HG03460 (cell line): ENCODE measurements at regions not wholly inside any gene's neighbourhood (a gene's known extent, or its start where the extent isn't known, plus 50 kb on each side); places are given as distances from the start of the nearest gene placed in this dataset.

Source experiments
- ATAC-seq: cut with Tn5 transposase; IDR thresholded peaks from one replicate; pipeline ENCODE4 v1.9.1; 2021; ENCODE audit not compliant: unreplicated experiment

DNA sequence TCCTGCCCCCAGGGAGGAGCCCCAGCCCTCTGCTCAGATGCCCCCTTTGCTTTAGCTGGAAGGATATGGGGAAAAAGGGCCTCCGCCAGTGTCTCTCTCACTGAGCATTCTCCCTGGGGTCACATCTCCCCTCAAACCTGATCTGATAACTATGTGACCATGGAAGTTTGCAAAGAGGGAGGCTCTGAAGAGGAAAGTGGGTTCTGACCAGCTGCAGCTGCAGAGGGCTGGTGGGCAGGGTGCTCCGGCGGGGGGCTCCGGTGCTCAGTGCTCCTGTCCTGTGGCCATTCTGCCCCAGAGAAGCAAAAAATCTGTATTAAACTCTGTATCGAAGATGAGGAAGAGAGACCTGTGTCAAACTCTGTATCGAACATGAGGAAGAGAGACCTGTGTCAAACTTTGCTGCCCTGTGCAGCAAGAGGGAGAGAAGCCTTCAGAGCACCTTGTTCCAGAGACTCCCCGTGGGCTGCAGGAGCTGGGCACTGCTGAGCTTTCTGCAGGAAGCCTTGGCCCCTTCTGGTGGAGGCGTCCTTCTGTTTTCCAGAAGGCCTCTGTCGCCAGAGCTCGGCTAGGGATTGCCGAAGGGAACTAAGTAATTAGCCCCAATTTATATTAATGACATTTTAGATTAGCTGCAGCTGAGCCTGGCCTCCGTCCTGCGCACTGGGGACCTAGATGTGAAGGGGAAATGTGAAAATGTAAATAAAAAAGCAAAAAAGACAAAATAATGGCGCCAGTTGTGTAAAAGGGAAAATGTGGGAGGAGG lies 186.2 kb upstream of the C1orf174 start:
- ATAC-seq: no peak

DNA sequence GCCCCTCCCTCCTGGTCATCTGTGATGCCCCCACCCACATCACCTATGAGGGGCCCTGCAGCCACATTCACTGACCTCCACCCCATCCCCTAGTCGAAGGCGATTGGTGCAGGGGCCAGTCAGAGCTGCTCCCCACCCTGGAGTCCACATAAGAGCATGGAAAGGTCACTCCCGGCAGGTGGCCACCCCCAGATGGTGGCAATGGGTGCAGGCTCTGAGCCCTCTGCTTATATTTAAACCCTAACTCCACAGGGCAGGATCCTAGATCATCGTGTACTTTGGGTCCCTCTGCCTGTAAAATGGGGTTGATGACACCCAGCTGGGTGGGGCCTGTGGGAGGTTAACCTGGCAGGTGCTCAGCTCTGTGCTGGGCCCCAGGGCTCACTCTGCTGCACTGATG lies 186.8 kb upstream of the C1orf174 start:
- ATAC-seq: no peak

DNA sequence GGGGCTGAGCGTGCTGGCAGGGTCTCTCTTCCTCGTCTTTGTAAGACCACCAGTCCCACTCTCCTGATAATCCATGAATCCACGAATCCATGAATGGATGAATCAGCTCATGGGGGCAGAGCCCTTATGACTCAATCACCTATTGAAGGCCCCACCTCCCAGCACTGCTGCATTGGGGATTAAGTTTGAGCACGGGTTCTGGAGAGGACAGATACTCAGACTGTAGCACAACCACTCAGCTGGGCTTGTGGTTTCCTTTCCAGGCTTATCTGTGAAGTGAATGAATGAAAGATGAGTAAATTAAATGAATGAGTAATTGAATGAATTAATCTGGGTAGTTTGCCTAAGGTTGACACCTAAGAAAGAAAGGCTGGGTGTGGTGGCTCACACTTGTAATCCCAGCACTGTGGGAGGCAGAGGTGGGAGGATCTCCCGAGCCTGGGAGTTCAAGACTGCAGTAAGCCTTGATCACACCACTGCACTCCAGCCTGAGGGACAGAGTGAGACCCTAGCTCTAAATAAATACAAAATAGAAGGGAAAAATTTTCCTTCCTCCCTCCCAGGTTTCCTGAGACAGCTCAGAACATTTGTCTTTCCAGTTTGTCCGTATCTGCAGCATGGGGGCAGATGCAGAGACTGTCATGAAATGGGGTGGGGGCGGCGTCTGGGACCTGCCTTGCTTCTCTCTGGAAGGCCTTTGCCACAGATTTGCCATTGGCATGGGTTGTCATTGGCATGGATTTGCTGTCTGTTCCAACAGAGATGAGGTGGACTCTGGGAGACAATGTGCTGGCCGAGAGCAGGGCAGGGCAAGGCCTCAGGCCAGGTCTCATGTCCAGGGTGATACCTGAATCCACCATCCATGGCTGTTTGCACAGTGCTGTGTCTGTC lies 187.7 kb upstream of the C1orf174 start:
- no peak for ATAC-seq

DNA sequence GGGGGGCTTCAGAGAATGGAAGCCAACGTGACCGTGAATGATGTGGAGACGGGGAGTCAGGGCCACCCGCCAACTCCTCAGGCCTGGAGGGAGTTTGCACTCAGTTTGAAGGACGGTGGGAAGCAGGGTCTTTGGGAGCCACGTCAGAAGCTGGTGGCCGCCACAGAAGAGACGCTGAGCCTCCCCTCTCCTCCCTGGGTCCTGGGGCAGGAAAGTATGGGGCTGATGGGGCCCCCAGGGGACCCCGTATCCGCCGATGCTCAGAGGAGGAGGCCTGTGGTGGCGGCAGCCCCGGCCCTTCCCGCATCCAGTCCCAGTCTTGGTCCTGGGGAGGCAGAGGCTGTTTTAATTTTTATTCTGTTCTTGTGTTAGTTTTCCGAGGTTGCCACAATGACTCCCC lies 188.6 kb upstream of the C1orf174 start:
- ATAC-seq: no peak

DNA sequence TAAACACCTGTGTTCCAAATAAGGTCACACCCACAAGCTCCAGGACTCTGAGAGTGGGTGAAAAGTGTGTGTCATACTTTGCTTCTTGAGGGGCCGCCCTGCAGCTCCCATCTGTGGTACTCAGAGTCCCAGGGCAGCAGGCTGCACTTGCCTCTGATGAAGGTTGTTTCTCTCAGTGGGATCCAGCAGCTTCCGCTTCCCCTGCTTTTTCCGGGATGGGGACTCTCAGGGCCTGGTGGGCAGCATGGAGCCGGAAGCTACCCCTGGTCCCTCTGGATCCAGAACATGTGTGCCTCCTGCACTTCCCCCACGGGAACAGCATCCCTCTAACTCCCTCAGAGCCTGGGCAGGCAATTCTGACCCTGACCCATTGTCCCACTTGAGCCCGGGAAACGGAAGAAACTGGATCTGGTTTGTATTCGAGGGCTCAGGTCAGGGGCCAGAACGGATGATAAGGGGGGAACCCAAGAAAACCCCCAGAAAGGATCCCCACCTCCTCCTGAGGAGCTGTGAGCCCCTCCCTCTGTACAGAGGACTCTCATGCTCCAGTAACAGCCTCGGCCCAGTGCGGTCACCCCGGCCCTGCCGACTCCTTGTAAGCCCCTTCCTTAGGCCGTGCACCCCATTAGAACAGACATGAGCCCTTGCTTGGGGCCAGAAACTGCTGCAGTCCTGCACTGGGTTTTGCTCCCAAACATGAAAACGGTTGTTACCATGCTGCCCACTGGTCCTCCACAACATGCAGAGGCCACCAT lies 189.5 kb upstream of the C1orf174 start:
- no peak for ATAC-seq

DNA sequence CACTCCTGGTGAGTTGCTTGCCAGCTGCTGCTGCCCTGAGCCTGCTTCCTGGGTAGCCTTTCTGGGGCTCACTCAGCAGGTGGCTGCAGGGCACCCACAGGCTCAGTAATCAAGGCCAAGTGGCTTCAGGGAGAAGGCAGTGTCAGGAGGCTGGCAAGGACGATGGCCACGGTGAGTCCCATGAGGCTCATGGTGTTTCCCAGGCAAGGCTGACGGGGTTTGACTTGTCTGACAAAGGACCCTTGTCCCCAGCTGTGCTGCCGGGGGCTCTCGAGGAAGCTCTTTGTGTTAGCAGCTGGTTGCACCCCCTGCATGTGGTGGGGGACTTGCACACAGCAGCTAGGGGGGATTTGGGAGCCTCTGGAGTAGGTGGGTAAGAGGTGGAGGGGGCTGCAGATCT lies 190.5 kb upstream of the C1orf174 start:
- ATAC-seq: no peak

DNA sequence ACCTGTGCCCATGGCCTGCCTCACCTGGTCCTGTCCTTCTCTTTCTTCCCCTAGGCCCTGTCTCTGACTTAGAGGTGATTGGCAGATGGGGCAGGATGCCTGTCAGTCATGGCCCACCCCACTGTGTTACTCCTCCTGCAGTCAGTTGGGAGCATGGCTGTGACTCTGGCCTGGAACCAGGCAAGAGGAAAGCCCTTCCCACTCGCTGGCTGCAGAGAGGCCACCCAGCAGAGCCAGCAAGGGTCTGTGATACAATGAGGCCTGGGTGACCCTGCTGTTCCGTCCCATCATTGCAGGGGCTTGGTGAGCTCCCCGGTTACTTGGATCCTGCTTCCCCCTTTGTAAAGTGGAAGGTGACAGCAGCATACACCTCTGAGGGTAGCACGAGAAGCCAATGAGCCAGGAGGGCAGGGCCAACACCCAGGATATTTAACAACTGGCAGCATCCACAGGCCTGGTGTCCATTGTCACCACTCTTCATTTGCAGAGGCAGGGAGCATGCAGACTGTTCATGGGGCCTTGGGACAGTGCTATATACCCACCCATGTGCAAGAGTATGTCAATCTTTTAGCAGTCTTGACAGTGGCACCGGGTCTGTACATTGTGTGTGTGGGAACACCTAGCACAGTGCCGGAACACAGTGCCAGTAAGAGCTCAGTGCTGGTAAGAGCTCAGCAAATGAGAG lies 191.0 kb upstream of the C1orf174 start:
- no peak for ATAC-seq

DNA sequence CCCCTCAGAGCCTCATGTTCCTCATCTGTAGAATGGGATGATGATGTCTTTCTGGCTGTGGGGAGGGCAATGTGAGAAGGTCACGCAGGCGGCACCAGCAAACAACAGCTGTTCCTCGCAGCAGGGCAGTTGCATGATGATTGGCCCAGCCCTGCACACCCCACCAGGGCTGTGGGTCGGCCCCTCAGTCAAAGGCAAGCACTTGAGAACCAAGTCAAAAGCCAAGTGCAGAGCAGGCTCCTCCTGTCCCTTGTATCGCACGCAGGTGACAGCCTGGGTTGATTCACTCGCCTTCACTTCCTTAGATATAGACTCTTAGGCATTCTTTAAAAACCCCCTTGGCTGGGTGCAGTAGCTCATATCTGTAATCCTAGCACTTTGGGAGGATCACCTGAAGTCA lies 191.9 kb upstream of the C1orf174 start:
- ATAC-seq: no peak

DNA sequence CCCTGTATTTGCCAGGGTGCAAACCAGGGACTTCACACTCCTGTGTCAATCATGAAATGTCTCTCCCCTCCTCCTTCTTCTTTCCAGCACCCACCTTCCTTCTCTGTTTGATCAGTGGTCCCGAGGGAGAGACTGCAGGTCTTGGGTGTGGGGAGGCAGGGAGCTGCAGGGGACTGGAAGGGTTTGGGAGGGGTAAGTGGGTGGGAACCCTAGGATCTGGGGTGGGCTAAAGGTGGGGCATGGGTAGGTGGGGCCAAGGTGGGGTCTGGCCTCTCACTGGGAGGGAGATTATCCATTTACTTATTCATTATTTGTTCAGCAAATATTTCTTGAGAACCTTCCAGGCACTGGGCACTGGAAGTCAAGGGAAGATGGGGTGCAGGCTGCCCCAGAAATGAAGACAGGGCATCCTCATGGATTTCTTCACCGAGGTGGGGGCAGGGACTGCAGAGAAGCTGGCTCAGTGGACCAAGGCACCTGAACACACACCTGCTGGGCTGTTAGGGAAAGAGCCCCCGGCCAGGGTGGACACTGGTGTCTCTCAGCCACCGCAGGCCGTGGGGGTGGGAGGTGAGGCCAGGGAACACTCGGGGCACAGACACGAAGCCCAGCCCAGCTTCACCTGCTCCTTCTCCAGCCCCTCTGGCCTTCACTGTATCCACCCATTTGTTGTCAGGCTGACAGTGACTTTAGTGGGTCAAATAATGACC lies 193.9 kb upstream of the C1orf174 start:
- ATAC-seq: no peak

DNA sequence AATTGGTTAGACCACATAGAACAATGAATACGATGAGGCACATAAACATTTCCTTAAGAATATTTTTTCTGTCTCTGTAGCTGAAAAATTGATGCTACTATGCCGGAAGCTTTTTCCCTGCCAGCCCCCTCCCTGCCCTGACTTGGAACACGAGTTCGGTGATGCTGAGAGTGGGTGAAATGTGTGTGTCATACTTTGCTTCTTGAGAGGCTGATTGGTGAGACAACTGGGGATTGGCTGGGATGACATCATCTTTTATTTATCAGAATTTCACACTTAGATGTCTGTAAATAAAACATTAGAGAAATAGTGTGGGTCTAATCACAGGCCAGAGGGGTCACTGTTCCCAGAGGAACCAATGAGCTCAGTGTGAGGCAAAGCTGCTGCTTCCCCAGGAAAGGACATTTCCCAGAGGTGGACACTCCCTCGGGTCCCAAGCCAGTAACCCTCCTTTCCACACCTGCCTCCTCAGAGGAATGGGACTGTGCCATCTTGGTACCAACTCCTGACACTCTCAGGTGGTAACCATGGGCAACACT lies 195.4 kb upstream of the C1orf174 start:
- no peak for ATAC-seq

DNA sequence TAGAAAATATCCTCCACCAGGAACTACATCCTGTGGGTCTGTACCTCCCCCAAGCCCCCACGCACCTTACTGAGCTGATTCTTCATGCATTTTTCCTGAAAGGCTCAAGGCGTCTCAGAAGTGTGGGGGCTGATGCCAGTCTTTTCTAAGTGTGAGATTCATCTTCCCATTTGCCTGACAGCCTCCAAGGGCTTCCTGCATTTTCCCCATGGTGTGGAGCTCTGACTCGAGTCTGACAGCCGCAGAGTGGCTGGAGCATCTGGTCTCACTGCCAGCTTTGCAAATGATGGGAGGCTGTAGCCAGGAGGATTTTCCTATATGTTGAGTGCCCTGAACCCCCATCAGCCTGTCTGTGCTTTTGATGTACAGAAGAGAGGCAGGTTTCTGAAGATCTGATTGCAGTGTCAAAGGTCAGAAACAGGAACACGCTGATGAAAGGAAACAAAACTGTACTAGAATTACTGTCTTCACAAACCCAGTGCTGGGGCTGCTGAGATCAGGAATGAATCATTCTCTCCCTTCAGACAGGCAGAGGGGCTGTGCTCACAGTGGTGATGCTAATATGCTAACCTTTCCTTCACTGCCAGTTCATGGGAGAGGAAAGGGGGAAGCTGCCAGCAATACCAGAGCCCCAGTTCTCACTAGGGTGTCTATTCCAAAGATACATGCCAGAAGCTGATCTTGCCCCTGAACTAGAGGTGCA lies 201.5 kb upstream of the C1orf174 start:
- no peak for ATAC-seq

DNA sequence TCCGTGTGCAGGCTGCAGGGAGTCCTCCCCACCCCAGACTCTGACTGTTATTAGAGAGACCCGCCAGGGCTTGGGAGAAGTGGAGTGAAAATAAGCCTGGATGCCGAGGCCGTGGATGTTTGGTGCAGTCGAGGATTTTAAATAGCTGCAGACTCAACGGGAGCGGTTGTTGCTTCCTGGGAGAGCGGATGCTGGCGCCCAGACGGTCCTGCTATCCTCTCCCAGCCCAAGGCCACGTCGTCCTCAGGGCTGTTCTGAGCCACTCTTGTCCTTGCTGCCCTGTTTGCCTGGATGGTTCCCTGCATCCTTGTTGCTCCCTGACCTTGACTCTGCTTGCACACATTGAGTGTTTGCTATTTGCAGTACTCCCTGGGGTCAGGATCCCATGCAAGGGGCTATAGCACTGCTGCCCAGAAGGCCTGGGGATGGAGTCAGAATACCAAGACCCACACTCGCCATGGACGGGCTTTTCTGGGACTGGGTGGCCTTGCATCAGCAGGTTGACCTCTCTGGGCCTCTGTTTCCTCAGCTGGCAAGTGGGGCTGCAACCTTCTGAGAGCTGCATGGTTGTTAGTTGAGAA lies 205.3 kb upstream of the C1orf174 start:
- no peak for ATAC-seq

DNA sequence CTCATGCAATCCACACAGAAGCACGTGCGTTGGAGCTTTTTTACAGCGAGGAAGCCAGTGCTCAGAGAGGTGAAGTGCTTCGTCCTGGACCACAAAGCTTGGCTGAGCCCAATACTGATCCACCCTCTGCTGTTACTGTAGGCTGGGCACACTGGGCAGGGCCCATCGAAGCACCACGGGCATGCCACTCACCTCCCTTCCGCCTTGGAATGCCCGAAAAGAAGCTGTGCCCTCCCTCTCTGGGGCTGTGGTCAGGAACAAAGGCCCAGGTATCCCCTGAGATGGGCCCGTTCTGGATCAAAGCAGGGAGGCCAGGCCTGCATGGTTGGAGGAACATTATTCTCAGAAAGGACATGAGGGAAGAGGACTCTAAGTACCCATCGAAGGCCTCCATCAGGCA lies 206.7 kb upstream of the C1orf174 start:
- no peak for ATAC-seq

DNA sequence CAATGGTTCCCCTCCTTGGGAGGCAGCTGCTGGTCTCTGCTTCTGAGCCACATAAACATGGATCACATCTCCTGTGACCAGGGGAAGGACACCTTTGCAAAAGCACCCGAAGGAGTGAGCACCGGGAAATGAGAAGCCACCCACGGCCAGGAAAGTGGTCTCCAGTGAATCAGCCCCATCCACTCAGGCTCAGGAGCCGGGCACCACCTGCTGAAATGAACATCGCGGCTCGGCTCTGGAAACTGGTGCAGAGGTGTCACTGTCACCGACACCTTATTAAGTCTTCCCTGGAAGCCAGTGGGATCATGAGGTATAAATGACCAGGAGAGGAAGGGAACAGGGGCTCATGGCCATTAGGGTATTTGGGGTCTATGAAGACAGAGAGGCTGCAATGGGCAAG lies 207.2 kb upstream of the C1orf174 start:
- no peak for ATAC-seq

DNA sequence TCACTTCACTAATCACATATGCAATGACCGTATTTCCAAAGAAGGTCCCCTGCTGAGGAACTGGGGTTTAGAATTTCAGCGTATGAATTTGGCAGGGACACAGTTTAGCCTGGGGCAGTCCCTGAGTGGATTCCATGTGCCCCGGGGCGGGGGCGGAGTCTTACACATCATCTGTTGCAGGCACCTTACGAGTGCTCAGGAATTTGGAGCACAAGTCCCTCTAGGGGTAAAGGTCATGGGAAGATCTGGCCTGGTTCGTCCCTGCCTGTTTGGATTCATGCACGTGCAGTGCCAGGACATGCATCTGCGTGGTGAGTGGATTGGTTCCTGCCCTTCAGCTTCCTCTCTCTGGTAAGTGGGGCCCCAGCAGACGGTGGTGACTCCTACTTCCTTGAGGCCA lies 208.3 kb upstream of the C1orf174 start:
- no peak for ATAC-seq

DNA sequence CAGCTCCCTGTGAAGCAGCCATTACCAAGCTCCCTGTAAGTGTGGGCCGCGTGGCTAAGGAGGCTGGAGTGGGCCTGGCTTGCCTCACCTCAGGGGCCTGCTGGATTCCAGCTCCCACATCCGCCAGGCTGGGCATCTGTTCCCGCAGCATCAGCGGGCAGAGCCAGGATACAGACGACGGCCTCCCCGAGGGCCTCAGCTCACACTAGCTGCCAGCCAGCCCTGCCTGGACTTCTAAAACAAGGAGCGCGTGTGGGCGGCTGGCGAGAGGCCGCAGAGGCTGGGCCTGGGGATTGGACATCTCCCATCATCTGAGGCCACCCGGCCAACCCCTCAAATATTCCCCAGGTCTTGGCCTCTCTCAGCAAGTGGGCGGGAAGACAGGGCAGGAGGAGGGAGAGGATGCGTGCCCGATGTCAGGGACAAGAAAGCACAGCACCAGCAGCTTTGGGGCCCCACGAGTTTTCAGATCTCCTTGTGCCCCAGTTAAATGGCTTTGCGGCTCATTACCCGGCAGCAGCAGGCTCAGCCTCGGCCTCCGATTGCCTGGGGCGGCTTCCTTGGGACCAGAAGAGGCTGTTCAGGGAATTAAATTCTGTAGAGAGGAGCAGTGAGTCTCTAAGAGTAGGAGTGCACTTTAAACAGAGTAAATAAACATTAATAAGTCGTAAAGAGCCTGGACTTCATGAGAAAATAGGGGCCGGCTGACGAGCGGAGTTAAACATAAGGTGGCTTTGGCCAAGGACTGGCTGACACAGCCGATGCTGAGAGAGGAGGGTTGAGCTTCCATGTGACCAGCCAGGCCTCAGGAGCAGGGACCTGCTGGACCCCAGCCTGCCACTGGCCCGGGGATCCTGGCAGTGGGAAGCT lies 208.9 kb upstream of the C1orf174 start:
- ATAC-seq: no peak

DNA sequence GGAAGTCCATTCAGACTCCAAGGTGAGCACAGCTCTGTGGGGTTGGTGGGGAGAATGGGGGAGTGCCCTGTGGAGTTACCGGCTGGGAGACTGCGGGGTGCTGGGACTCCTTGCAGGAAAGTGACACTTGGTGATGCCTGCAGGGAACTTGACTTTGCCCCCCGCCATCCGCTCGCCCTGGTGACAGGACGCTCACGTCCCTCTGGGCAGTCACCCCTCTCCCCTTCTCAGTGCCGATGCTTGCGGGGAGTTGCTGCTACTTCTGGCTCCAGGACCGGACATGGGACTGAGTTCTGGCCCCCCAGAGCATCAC lies 209.5 kb upstream of the C1orf174 start:
- no peak for ATAC-seq

DNA sequence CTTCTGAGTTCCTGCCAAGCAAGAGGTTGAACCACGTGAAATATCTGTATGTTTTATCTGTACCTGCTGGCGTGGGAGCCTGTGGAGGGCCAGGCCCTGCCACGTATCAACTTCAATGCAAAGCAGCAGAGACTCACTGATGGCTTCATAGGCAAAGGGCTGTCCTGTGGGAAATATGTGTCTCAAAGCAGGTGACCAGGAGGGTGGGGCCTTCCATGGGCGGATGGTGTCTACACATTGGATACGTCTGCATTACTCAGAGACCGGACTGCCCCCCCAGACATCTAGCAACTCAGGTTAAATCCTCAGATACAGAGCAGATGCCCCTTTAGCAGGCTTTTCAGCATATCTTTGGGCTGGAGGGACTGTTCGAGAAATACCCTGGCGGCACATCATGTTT lies 210.8 kb upstream of the C1orf174 start:
- ATAC-seq: no peak
